ENCODE measurements at regions not wholly inside any gene's neighbourhood (a gene's known extent, or its start where the extent isn't known, plus 50 kb on each side); places are given as distances from the start of the nearest gene placed in this dataset.

- no peak for DNase-seq (ENCODE audit: low spot score in 2 of 2)
- in situ Hi-C loops (cut with MboI; ENCODE audit: low sequenced_read_pairs) = no loop called here
Measured at GRCh38 chr2:188645986-188646385, 328.2 kb upstream of the COL3A1 start.

DNA sequence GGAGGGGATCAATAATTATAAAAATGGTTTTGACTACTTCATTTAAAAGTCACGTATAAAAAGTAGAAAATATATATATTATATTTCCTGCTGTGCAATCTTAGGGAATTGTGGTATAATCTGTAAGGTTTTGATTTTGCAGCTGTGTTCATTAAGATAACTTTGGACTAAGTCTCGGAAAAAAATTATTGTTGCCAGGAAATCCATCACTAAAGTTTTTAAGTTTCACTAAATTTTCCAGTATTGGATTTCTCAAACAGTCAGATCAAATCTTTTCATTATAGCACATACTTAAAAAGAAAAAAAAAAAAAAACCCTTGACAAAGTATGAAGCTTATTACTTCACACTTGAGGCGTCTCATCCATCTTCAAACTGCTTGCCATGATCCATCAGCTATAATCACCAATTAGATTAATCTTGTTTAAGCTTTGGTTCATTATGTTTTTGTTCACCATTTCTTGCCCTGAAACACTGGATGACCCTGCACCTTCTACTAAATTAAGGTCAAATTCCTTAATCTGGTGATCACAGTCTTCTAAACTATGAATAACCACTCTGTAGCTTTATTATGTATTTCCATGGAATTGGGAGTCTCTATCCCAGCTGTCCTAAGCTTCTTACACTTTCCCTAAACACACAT, 326.6 kb upstream of the COL3A1 start:
- Histone ChIP-seq H3K36me3 (replicated peaks) (no peaks in the 10 kb centered on the region), H3K4me1 (0 out of 2 replicates have a peak, but pooled peaks cover 4% of the 10 kb centered on the region), H3K9me3 (no peaks in the 10 kb centered on the region; the same call in 1 of the 2 replicates), H3K4me3 (no peak overlapping the region), H3K27me3 (ENCODE audit: low read depth) (no peaks in the 10 kb centered on the region)
- peak in 1 of 2 experiments; percentile 58 for DNase-seq (ENCODE audit: low spot score in 2 of 2)
- in situ Hi-C loops (cut with MboI; ENCODE audit: low sequenced_read_pairs) = no loop called here

More at GRCh38 chr2:188645986-188646385, 328.2 kb upstream of the COL3A1 start:
- no peak overlapping the region for H3K4me3 ChIP-seq
- no peaks in the 10 kb centered on the region for H3K36me3 ChIP-seq (replicated peaks)
- H3K27me3 ChIP-seq (ENCODE audit: low read depth) = no peaks in the 10 kb centered on the region
- H3K9me3 ChIP-seq = no peaks in the 10 kb centered on the region; the same call in 1 of the 2 replicates
- H3K4me1 ChIP-seq = 0 out of 2 replicates have a peak, but pooled peaks cover 4% of the 10 kb centered on the region

- Histone ChIP-seq H3K36me3 (replicated peaks) (no peaks in the 10 kb centered on the region), H3K27me3 (ENCODE audit: low read depth) (no peaks in the 10 kb centered on the region), H3K4me3 (no peak overlapping the region), H3K9me3 (no peaks in the 10 kb centered on the region), H3K4me1 (no peaks in the 10 kb centered on the region)
- in situ Hi-C loops (cut with MboI; ENCODE audit: low sequenced_read_pairs) = no loop called here
- DNase-seq (ENCODE audit: low spot score in 2 of 2) = no peak
Measured at GRCh38 chr2:188659656-188660406, 314.3 kb upstream of the COL3A1 start.

GRCh38 chr2:188663301-188663700, 310.9 kb upstream of the COL3A1 start:
- in situ Hi-C loops (cut with MboI; ENCODE audit: low sequenced_read_pairs) = no loop called here
- no peaks in the 10 kb centered on the region for H3K9me3 ChIP-seq
- no peaks in the 10 kb centered on the region for H3K36me3 ChIP-seq (replicated peaks)
- no peak for DNase-seq (ENCODE audit: low spot score in 2 of 2)
- H3K4me3 ChIP-seq = no peak overlapping the region
- H3K4me1 ChIP-seq = no peaks in the 10 kb centered on the region
- no peaks in the 10 kb centered on the region for H3K27me3 ChIP-seq (ENCODE audit: low read depth)

GRCh38 chr2:188664416-188664815, 309.8 kb upstream of the COL3A1 start:
- DNase-seq (ENCODE audit: low spot score in 2 of 2) = no peak
- in situ Hi-C loops (cut with MboI; ENCODE audit: low sequenced_read_pairs) = no loop called here
- Histone ChIP-seq H3K27me3 (ENCODE audit: low read depth) (no peaks in the 10 kb centered on the region), H3K4me3 (no peak overlapping the region), H3K4me1 (no peaks in the 10 kb centered on the region), H3K9me3 (no peaks in the 10 kb centered on the region), H3K36me3 (replicated peaks) (no peaks in the 10 kb centered on the region)

DNA sequence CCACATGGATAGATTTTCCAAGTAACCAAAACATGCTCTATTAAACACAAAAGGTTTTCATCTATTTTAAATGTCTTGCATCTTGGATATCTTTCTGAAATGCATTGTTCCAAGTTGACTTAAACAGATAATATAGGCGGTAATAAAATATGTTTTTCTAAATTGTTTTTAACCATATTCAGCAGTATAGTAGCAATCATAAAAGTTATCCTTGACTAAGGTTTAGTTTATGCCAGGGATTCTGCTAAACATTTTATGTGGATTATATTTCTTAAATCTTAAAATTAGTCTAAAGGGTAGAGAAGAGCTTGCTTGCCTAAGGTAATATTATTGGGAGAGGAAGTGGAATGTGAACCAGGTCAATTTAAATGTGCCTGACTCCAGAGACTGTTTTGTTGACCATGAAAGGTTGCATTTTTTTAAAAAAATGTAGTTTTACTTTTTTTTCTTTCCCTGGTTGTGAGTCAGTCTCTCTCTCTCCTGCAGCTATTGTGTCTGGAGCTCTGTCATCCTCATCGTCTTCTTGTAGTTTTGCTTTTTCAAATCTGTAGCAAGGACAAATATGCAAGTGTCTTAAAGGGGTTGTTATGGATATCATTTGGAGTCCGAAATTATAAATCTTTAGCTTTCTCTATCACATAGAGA, 309.1 kb upstream of the COL3A1 start:
- in situ Hi-C loops (cut with MboI; ENCODE audit: low sequenced_read_pairs) = no loop called here
- H3K27me3 ChIP-seq (ENCODE audit: low read depth) = no peaks in the 10 kb centered on the region
- H3K4me1 ChIP-seq = no peaks in the 10 kb centered on the region
- H3K9me3 ChIP-seq = no peaks in the 10 kb centered on the region
- DNase-seq (ENCODE audit: low spot score in 2 of 2) = no peak
- H3K4me3 ChIP-seq = no peak overlapping the region
- no peaks in the 10 kb centered on the region for H3K36me3 ChIP-seq (replicated peaks)

GRCh38 chr2:188665727-188666304, 308.4 kb upstream of the COL3A1 start:
- Histone ChIP-seq H3K9me3 (no peaks in the 10 kb centered on the region), H3K4me3 (no peak overlapping the region), H3K36me3 (replicated peaks) (no peaks in the 10 kb centered on the region), H3K27me3 (ENCODE audit: low read depth) (no peaks in the 10 kb centered on the region), H3K4me1 (no peaks in the 10 kb centered on the region)
- in situ Hi-C loops (cut with MboI; ENCODE audit: low sequenced_read_pairs) = no loop called here
- DNase-seq (ENCODE audit: low spot score in 2 of 2) = no peak

GRCh38 chr2:188666503-188666902, 307.7 kb upstream of the COL3A1 start:
- Histone ChIP-seq H3K9me3 (no peaks in the 10 kb centered on the region), H3K4me1 (no peaks in the 10 kb centered on the region), H3K27me3 (ENCODE audit: low read depth) (no peaks in the 10 kb centered on the region), H3K36me3 (replicated peaks) (no peaks in the 10 kb centered on the region), H3K4me3 (no peak overlapping the region)
- in situ Hi-C loops (cut with MboI; ENCODE audit: low sequenced_read_pairs) = no loop called here
- no peak for DNase-seq (ENCODE audit: low spot score in 2 of 2)

GRCh38 chr2:188668017-188668680, 306.0 kb upstream of the COL3A1 start:
- Histone ChIP-seq H3K4me3 (no peak overlapping the region), H3K9me3 (no peaks in the 10 kb centered on the region), H3K36me3 (replicated peaks) (no peaks in the 10 kb centered on the region), H3K27me3 (ENCODE audit: low read depth) (no peaks in the 10 kb centered on the region), H3K4me1 (no peaks in the 10 kb centered on the region)
- in situ Hi-C loops (cut with MboI; ENCODE audit: low sequenced_read_pairs) = no loop called here
- DNase-seq (ENCODE audit: low spot score in 2 of 2) = no peak

DNA sequence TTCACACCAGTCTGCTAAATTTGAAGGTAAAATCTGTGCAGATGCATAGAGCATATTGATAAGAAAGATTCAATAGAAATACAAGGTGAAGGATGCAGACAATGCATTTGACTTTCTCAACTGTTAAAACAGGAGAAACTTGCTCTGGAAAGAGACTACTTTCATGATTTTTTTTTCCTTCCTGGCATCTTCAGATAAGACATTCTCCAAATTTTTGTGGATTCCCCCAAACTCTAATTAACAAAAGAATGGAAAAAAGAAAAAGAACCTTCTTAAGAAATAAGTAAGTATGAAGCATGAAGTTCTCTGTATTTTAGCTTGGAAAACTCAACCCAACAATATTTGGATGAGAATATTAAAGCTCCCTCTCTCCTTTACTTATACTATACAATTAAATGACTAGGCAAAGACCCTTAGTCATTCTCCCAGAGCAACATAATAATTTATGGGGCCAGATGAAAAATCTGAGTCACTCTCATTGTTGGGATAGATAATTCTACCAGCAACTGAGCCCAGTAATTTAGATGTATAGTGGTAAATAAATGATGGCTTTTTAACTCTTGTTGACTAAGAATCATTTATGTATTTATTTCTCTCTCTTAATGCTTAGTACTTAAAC, 298.7 kb upstream of the COL3A1 start:
- in situ Hi-C loops (cut with MboI; ENCODE audit: low sequenced_read_pairs) = no loop called here
- Histone ChIP-seq H3K4me1 (no peaks in the 10 kb centered on the region), H3K4me3 (no peak overlapping the region), H3K27me3 (ENCODE audit: low read depth) (no peaks in the 10 kb centered on the region), H3K9me3 (no peaks in the 10 kb centered on the region), H3K36me3 (replicated peaks) (no peaks in the 10 kb centered on the region)
- no peak for DNase-seq (ENCODE audit: low spot score in 2 of 2)

- in situ Hi-C loops (cut with MboI; ENCODE audit: low sequenced_read_pairs) = no loop called here
- no peak for DNase-seq (ENCODE audit: low spot score in 2 of 2)
- H3K9me3 ChIP-seq = no peaks in the 10 kb centered on the region
- H3K4me3 ChIP-seq = no peak overlapping the region
- no peaks in the 10 kb centered on the region for H3K27me3 ChIP-seq (ENCODE audit: low read depth)
- no peaks in the 10 kb centered on the region for H3K4me1 ChIP-seq
- no peaks in the 10 kb centered on the region for H3K36me3 ChIP-seq (replicated peaks)
Measured at GRCh38 chr2:188676010-188676400, 298.2 kb upstream of the COL3A1 start.

DNA sequence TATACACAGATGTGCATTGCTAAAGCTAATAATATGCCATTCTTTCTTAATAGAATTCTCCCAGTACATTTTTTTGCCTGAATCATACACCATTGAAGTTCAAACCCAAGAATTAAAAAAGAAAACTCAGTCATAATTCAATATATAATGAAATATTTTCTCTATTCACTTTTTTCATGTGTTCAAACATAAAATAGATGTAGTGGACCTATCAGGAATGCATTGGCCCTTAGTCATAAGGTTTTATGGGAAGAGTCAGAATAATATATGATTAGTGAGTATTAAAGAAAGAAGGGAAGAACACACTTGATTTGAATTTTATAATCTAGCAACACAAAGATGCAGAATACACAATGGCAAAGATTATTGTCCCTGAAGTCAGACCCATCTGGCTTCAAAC, 297.0 kb upstream of the COL3A1 start:
- H3K9me3 ChIP-seq = no peaks in the 10 kb centered on the region
- no peaks in the 10 kb centered on the region for H3K4me1 ChIP-seq
- H3K4me3 ChIP-seq = no peak overlapping the region
- no peaks in the 10 kb centered on the region for H3K27me3 ChIP-seq (ENCODE audit: low read depth)
- H3K36me3 ChIP-seq (replicated peaks) = no peaks in the 10 kb centered on the region
- no peak for DNase-seq (ENCODE audit: low spot score in 2 of 2)
- in situ Hi-C loops (cut with MboI; ENCODE audit: low sequenced_read_pairs) = no loop called here

GRCh38 chr2:188678882-188679281, 295.3 kb upstream of the COL3A1 start:
- H3K4me1 ChIP-seq = peaks cover 9% of the 10 kb centered on the region
- H3K4me3 ChIP-seq = no peak overlapping the region
- in situ Hi-C loops (cut with MboI; ENCODE audit: low sequenced_read_pairs) = no loop called here
- H3K27me3 ChIP-seq (ENCODE audit: low read depth) = no peaks in the 10 kb centered on the region
- no peak for DNase-seq (ENCODE audit: low spot score in 2 of 2)
- no peaks in the 10 kb centered on the region for H3K36me3 ChIP-seq (replicated peaks)
- H3K9me3 ChIP-seq = no peaks in the 10 kb centered on the region

Data from HAP-1 (cell line).